Panc1 (cell line): ENCODE measurements at regions not wholly inside any gene's neighbourhood (a gene's known extent, or its start where the extent isn't known, plus 50 kb on each side); places are given as distances from the start of the nearest gene placed in this dataset.

Source experiments
- ATAC-seq: fragments of 200-7000 bp; cut with Tn5 transposase; 2 replicates; pipeline ENCODE4 v1.9.1; 2020; ENCODE audit warnings: mild to moderate bottlenecking, moderate library complexity
- BruUV-seq: library from RNA; stranded (reverse); fragments of 400-500 nt; replicated peaks from 2 replicates; lab custom pipeline; 2021; lab: Mats Ljungman, UMichigan
- CTCF ChIA-PET: fragments of 300-600 bp; sonication (Branson Sonifier 250); formaldehyde crosslinking; loops from one replicate; lab custom pipeline; 2022; ENCODE audit warnings: antibody characterized with exemption; lab: Charles Lee
- POLR2A ChIA-PET: fragments of 300-600 bp; sonication (Branson Sonifier 250); formaldehyde crosslinking; loops from one replicate; lab custom pipeline; 2022; ENCODE audit warnings: antibody characterized with exemption; lab: Charles Lee
- DNase-seq: peaks from one replicate; pipeline ENCODE4 v3.0.0-alpha.2; 2010; ENCODE audit warnings: low read depth, low spot score
- H3K27ac ChIP-seq: 2 replicates; pipeline ENCODE4 v1.5.1; 2011; ENCODE audit warnings: mild to moderate bottlenecking, low read length, inconsistent platforms
- H3K27me3 ChIP-seq: fragments of 200-500 bp; sonication (Bioruptor generic); 2 replicates; pipeline ENCODE4 v1.6.0; 2014; ENCODE audit warnings: low read length, inconsistent platforms; ENCODE audit not compliant: control insufficient read depth, insufficient read depth
- H3K36me3 ChIP-seq: fragments of 200-500 bp; sonication (Bioruptor generic); 2 replicates; pipeline ENCODE4 v1.5.1; 2014; ENCODE audit warnings: inconsistent platforms, mild to moderate bottlenecking, low read length, moderate library complexity; ENCODE audit not compliant: control insufficient read depth, insufficient read depth
- H3K4me1 ChIP-seq: 2 replicates; pipeline ENCODE4 v1.5.1; 2011; ENCODE audit warnings: inconsistent platforms, mild to moderate bottlenecking, low read length, moderate library complexity; ENCODE audit not compliant: control insufficient read depth, insufficient read depth
- H3K4me3 ChIP-seq, 2 experiments: 2 replicates each; pipeline ENCODE4 v1.5.1; 2011 to 2012; ENCODE audit warnings: low read depth in 2 of 2, low read length in 2 of 2, mild to moderate bottlenecking in 2 of 2, inconsistent platforms in 1 of 2, moderate library complexity in 1 of 2
- H3K9me3 ChIP-seq: fragments of 200-500 bp; sonication (Bioruptor generic); 2 replicates; pipeline ENCODE4 v1.5.1; 2014; ENCODE audit warnings: low read depth, mild to moderate bottlenecking, inconsistent platforms, low read length, moderate library complexity; ENCODE audit not compliant: control insufficient read depth, insufficient read depth
- CTCF ChIP-seq: fragments of 450-650 bp; IDR thresholded peaks from 2 replicates; pipeline ENCODE4 v1.5.1; 2017; ENCODE audit warnings: mild to moderate bottlenecking
- POLR2AphosphoS5 ChIP-seq: IDR thresholded peaks from 2 replicates; pipeline ENCODE4 v1.6.1; 2012; ENCODE audit warnings: mild to moderate bottlenecking, low read depth, low read length, moderate library complexity
- REST ChIP-seq, 2 experiments: IDR thresholded peaks; 2 replicates each; pipeline ENCODE4 v1.6.1; 2011 to 2012; ENCODE audit warnings: low read depth in 2 of 2, control low read depth in 1 of 2, low read length in 1 of 2, mild to moderate bottlenecking in 1 of 2, moderate library complexity in 1 of 2; ENCODE audit not compliant: insufficient read depth in 1 of 2
- SIN3A ChIP-seq: IDR thresholded peaks from 2 replicates; pipeline ENCODE4 v1.6.1; 2012; ENCODE audit warnings: low read depth, mild to moderate bottlenecking, low read length, moderate library complexity, borderline replicate concordance; ENCODE audit not compliant: insufficient read depth
- TCF7L2 ChIP-seq: IDR thresholded peaks from 2 replicates; pipeline ENCODE4 v1.6.1; 2011; ENCODE audit warnings: mild to moderate bottlenecking, low read depth, low read length, inconsistent platforms
- in situ Hi-C: cut with HindIII; loops from 2 replicates; pipeline ENCODE4 v1.10.0; 2016; ENCODE audit warnings: low sequenced_read_pairs, low pct_unique_long_range_greater_than_20kb
- intact Hi-C: fragments of 100-400 bp; cut with micrococcal nuclease; formaldehyde crosslinking; loops from one replicate; pipeline ENCODE4 v1.10.0; 2022; ENCODE audit not compliant: unreplicated experiment

GRCh38 chr13:50715402-50716146, 127.9 kb downstream of the DLEU7 start:
- BruUV-seq, result no TSS peak
- Histone ChIP-seq H3K27me3 (no peaks in the 10 kb centered on the region), H3K36me3 (no peaks in the 10 kb centered on the region), H3K4me3 (no peak overlapping the region), H3K4me1 (no peaks in the 10 kb centered on the region), H3K9me3 (no peaks in the 10 kb centered on the region), H3K27ac (no peak overlapping the region)
- no peak for ATAC-seq
- CTCF ChIA-PET, result no interaction called here
- in situ Hi-C loops (no loop called here), intact Hi-C loops (no loop called here)
- no peak for DNase-seq
- no peak for TF ChIP-seq POLR2AphosphoS5
- no peak for TF ChIP-seq CTCF
- TF ChIP-seq TCF7L2, result no peak
- TF ChIP-seq REST (IDR thresholded peaks at IDR 0.05; ENCODE audit: insufficient read depth in 1 of 2, low read depth in 2 of 2, low read length in 1 of 2), result no peak
- TF ChIP-seq SIN3A, result no peak
- POLR2A ChIA-PET, result no interaction called here

GRCh38 chr13:50720861-50721671, 122.4 kb downstream of the DLEU7 start:
- ATAC-seq, result no peak
- no peaks in the 10 kb centered on the region for H3K36me3 ChIP-seq
- no peaks in the 10 kb centered on the region for H3K4me1 ChIP-seq
- H3K9me3 ChIP-seq, result no peaks in the 10 kb centered on the region
- BruUV-seq, result no TSS peak
- no peaks in the 10 kb centered on the region for H3K27me3 ChIP-seq
- no peak for DNase-seq
- intact Hi-C loops (no loop called here), in situ Hi-C loops (no loop called here)
- no peak overlapping the region for H3K4me3 ChIP-seq
- ChIA-PET CTCF (no interaction called here), POLR2A (no interaction called here)
- no peak overlapping the region for H3K27ac ChIP-seq
- TF ChIP-seq SIN3A, result no peak
- TF ChIP-seq TCF7L2, result no peak
- TF ChIP-seq CTCF, result no peak
- no peak for TF ChIP-seq REST (IDR thresholded peaks at IDR 0.05; ENCODE audit: insufficient read depth in 1 of 2, low read depth in 2 of 2, low read length in 1 of 2)
- TF ChIP-seq POLR2AphosphoS5, result no peak
